OCI-LY1 (cell line): ENCODE measurements at regions not wholly inside any gene's neighbourhood (a gene's known extent, or its start where the extent isn't known, plus 50 kb on each side); places are given as distances from the start of the nearest gene placed in this dataset.

Source experiments
- CTCF ChIP-seq: fragments of 200-600 bp; sonication (generic), shearing (Covaris generic); IDR thresholded peaks from 2 replicates; pipeline ENCODE4 v1.5.1; 2017; ENCODE audit warnings: mild to moderate bottlenecking, antibody characterized with exemption, low read length, moderate library complexity, mixed read lengths
- EZH2 ChIP-seq: fragments of 200-600 bp; sonication (generic), shearing (Covaris generic); IDR thresholded peaks from 2 replicates; pipeline ENCODE4 v1.8.0; 2017; ENCODE audit warnings: borderline replicate concordance, mixed run types, mild to moderate bottlenecking, antibody characterized with exemption, low read length, moderate library complexity, mixed read lengths

DNA sequence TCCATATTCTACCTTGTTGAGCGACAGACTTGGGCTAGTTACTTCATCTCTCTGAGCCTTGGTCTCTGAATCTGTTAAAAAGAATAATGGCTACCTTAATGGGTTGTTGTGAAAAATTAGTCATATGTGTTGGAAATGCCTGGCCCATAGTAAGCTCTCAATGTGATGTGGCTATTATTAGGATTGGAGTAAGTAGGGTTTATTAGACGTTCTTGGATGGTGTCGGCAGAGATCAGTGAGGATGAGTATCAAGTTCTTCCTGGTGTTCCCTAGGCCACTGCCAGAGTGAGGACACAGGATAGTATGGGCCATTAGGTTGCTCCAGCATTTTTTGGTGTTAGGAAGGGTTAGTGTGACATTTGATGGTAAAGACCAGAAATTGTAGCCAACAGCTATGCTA, 121.1 kb upstream of the DUSP10 start:
- TF ChIP-seq CTCF (no peak), EZH2 (no peak)
